ENCODE measurements at regions not wholly inside any gene's neighbourhood (a gene's known extent, or its start where the extent isn't known, plus 50 kb on each side); places are given as distances from the start of the nearest gene placed in this dataset.

DNA sequence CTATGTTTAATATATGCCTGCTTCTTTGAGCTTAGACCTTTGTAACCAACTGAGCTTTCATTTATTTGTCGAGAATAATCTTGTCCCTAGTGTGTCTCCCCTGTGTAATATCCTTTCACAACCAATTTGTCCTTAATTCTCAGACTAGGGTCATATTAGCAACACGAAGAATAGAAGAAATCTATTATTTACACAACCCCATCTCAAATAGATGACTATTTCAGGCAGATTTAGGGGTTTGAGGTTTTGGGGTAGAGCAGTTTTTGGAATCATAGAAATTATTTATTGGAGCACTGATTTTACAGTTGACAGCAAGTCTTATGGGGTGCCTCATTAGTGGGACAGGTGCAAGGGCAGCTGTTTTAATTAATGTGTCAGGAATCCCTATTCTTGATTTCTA is 91.2 kb upstream of the ANO4 start:
- TF ChIP-seq POLR2AphosphoS5 (IDR thresholded peaks at IDR 0.05) (no peak), POLR2A (IDR thresholded peaks at IDR 0.05) (no peak)
- TF ChIP-seq, protein P1, sequence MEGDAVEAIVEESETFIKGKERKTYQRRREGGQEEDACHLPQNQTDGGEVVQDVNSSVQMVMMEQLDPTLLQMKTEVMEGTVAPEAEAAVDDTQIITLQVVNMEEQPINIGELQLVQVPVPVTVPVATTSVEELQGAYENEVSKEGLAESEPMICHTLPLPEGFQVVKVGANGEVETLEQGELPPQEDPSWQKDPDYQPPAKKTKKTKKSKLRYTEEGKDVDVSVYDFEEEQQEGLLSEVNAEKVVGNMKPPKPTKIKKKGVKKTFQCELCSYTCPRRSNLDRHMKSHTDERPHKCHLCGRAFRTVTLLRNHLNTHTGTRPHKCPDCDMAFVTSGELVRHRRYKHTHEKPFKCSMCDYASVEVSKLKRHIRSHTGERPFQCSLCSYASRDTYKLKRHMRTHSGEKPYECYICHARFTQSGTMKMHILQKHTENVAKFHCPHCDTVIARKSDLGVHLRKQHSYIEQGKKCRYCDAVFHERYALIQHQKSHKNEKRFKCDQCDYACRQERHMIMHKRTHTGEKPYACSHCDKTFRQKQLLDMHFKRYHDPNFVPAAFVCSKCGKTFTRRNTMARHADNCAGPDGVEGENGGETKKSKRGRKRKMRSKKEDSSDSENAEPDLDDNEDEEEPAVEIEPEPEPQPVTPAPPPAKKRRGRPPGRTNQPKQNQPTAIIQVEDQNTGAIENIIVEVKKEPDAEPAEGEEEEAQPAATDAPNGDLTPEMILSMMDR (IDR thresholded peaks at IDR 0.05), result no peak

Measured in prostate gland (tissue), 2 donors.